Body of pancreas (tissue), 4 donors: ENCODE measurements at regions not wholly inside any gene's neighbourhood (a gene's known extent, or its start where the extent isn't known, plus 50 kb on each side); places are given as distances from the start of the nearest gene placed in this dataset.

Experiments used
- CTCF ChIP-seq, 7 experiments: fragments of 450-650 bp in 4 of 7; fragments of 200-600 bp in 3 of 7; sonication (generic) in 3 of 7; IDR thresholded peaks; one replicate each; pipeline ENCODE4 v1.5.1; 2016 to 2019; ENCODE audit warnings: antibody characterized with exemption in 7 of 7
- POLR2A ChIP-seq, 3 donors: fragments of 450-650 bp; IDR thresholded peaks; one replicate each; pipeline ENCODE4 v1.6.1; 2016; ENCODE audit warnings: antibody characterized with exemption in 3 of 3, mild to moderate bottlenecking in 2 of 3

GRCh38 chr18:44178476-44178875 lies 502.2 kb upstream of the SETBP1 start:
- TF ChIP-seq CTCF (IDR thresholded peaks at IDR 0.05): no peak
- no peak for TF ChIP-seq POLR2A (IDR thresholded peaks at IDR 0.05)
